ENCODE measurements at regions not wholly inside any gene's neighbourhood (a gene's known extent, or its start where the extent isn't known, plus 50 kb on each side); places are given as distances from the start of the nearest gene placed in this dataset.
"Not testable (repeated sequence)": the region's sequence is repeated elsewhere in the genome, so short reads cannot be mapped to it uniquely, and the experiment has no call there.

DNA sequence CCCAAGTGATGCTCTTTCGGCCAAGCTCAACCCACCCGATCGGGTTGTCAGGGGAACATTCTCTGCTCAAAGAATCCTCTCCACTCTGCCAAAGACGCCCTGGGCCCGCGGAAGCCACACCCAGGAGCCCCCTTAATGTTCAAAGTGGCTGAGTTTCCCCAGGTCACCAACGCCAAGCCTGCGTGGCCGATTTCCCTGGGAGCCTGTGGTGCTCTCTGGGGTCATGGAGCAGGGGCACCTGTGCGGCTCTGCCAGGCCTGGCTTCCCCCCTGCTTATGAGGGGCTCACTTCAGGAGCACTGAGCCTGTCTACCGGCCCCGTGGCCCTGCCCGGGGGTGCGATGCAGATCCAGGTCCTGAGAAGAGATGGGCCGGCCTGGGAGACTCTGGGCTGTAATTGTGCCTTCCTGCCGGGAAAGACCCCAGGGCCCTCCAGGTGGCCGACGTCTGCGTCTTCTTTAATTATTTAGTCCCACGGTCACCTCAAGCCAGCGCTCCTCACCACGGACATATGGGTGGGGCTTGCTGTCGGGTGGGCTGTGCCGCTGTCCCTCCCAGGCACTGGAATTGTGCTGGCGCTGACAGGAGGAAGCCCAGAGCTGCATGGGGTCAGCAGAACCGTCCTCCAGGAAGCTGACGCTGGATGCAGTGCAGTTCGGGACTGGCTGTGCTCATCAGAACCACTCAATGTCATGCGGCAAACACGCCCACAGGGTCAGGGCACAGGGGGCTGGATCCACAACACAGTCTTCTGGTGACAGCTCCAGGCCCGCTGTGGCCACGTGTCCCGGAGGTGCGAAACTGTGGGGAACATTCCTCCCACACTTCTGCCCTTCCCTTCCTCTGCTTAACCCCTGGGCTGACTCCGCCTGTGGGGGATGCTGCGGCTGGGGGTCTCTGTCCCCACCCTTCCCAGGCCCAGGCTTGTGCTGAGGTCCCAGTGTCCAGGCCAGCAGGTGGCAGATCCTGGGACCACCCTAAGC, 267.6 kb upstream of the SFSWAP start:
- no peak for DNase-seq

DNA sequence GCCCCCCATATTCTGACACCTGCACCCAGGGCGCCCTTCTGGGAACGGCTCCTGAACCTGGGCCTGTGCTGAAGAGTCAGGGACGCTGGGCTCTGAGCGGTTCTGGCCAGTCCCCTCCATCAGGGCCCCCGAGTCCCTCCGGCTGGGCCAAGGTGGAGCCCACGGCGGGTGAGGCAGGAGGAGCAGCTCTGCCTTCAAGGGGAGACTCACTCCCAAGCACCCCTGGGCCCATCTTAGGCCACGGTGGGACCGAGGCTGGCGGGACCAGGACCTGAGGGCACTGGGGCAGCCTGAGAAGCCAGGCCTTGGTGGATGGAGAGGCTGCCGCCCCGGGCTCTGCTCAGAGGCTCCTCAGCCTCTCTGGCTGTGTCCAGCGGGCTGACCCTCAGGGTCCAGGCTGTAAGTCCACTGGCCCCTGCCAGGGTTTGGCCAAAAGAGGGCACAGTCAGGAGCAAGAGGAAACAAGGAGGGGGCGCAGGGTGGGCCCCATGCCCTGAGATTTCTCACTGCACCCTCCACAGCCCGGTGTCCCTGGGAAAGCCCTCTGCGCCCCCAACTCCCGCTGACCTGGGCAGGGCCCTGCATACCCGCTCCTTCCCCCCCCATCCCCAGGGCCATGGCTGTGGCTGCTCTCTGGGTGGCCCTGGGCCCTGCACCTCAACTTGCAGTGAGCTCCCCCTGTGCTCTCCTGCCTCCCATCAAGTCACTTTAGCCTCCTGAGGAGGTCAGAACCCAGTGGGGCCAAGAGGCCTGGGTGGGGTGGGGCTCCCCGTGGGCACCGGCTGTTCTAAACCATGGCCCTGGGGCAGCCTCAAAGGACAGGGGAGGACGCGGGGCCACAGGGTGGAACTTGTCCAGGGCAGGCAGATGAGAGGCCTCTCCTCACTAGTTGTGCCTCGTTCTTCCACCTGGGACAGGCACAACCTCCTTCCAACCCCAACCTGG, 266.4 kb upstream of the SFSWAP start:
- no peak for DNase-seq

DNA sequence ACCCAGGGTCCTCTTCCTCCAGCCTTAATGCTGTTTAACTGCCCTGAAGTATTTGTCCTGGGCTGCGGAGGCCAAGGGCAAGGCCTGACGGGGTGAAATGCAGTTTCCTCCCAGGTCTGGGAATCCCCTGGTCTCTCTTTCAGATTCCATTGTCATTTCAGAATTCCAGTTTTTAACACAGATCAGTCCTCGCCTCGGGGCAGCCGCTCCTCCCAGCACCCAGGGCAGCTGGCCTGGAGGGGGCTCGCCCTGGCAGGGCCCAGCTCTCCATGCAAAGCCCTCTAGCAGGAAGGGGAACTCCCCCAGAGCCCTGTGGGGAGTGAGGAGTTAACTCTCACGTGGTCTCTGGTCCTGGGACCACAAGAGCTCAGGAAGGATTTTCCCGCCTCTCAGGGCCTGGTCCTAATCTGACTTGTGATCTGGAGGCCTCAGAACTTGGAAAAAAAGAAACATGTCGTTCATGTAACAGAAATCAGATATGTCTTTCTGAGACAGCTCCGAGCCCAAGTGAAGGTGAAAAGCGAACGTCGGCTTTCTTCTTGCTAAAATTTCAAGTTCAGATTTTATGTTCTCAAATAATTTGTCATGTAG, 265.6 kb upstream of the SFSWAP start:
- no peak for DNase-seq

DNA sequence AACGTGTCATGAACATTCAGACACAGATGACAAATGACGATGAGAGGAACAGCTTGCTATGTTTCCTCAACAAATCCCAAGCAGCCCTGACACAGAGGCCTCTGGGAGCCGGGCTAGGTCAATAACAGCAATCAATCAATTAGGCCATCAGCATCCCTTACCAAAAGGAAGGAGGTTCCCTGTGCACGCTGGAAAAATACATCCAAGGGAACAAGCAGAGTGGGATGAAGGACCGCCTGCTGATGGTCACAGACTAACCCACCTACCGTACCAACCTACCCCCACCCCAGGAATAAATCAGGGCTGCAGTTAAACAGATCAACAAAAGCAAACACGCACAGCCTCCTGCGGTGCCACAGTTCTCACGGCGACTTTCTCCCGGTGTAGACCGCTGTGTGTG, 265.1 kb upstream of the SFSWAP start:
- DNase-seq, result no peak

DNA sequence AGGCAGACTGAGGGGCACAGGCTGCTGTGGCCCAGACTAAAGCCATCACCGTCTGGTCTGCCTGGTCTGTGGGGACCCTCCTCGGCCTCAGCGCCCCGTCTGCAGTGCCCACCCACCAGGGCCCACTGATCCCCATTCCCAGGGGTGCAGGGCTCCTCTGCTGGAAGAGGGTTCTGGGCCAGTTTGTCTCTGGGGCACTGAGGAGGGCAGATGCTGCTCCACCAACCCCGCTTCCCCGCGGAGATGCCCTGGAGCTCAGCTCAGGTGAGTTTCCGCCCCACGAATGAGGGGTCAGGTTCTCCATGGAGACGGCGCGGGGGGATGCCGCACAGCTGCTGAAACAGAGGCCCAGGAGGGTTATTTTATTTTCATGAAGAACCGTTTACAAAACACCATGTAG, 263.3 kb upstream of the SFSWAP start:
- DNase-seq, result not testable (repeated sequence)

DNA sequence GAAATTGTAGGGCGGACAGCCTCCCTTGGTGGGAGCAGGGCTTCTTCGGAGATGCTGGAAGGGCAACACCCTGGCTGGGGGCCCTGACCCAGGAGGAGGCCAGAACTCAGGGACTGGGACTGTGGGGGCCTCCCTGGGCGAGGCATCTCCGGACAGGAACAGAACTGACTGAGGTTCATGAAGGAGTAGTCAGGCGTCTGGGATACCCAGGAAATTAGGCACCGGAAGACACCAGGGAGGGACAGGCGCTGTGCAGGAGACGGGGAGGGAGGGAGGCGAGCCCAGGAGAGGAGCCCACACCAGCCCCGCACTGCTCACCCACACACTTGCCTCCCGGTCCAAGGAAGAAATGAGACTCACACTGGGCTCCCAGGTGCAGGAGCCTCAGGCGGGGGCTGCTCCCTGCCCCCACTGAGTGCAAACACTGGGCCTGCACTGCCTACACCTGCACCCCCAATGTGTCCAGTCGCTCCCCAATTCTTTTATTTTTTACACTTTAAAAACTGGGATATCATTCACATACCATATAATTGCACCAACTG, 262.6 kb upstream of the SFSWAP start:
- DNase-seq, result no peak

DNA sequence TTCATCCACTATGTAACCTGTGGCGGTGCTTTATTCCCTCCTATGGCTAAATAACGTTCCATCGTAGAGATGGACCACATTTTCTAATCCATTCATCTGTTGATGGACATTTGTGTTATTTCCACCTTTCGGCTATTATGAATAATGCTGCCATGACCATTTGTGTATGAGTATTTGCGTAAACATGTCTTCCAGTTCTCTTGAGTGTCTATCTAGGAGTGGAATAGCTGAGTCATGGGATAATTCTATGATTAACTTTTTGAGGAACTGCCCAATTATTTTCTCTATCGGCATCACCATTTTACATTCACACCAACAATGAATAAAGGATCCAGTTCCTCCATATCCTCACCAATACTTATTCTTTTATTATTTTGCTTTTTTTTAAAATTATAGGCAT, 261.9 kb upstream of the SFSWAP start:
- DNase-seq, result no peak

DNA sequence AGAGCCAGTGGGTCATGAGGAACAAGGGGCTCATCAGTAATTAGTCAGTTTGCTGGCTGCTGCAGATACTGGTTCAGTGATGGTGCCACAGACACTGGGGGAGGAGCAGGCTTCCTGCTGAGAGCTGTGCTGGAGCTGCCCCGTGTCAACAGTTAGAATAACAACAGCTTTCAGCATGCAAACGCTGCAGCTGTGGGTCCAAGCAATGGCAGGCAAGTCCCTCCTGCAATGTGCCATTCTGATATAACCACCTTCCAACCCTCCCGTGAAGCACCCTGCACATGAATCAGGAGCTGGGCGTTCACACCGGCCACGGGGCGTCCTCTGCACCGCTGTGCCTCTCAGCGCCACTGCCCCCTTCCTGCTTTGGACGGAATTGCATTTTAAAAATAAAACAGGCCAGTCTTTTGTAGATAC, 258.4 kb upstream of the SFSWAP start:
- DNase-seq, result no peak

DNA sequence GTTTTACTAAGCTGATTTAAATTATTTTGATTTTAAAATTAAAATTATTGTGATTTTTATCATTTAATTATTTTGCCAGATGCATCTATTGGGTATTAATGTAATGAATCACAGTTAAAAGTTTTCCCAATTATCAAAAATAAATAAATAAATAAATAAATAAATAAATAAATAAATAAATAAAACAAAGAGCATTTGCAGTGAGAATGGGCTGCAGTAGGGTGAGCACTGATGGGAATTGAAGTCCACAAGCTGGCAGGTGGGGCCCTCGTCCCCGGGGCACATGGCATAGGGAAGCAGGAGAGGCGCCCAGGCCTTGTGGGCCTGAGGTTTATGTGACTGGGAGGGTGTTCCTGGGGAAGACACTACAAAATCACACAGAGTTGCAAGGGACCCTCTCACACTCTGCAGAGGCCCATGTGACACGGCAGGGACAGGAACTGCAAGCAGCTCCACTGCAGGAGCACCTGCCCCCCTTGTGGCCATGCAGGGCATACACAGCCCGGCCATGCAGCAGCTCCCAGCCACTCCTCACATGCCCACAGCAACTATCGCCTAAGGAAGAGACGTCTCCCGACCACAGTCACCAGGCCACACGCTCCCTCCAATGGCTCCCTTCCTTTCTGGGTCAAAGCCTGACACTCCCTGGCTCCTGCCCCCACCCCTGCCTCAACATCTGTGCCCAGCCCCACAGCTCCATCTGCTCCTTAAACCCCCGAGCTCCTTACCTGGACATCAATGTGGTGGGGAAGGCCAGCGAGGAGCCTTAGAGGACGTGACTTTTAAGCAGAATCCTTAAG, 256.3 kb upstream of the SFSWAP start:
- peak; percentile 32 for DNase-seq

DNA sequence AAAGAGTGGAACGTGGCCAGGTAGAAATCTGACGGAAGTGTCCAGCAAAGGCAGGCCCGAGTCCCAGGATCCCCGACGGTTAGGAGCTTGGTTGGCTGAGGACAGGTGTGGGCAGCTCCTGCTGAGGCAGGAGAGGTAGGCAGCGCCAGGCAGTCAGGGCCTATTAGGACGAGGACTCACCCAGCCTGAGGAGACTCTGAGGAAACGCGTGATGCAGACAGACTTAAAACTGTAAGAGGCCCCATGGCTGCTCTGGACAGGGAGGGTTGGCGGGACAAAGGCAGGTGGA, 255.7 kb upstream of the SFSWAP start:
- no peak for DNase-seq

DNA sequence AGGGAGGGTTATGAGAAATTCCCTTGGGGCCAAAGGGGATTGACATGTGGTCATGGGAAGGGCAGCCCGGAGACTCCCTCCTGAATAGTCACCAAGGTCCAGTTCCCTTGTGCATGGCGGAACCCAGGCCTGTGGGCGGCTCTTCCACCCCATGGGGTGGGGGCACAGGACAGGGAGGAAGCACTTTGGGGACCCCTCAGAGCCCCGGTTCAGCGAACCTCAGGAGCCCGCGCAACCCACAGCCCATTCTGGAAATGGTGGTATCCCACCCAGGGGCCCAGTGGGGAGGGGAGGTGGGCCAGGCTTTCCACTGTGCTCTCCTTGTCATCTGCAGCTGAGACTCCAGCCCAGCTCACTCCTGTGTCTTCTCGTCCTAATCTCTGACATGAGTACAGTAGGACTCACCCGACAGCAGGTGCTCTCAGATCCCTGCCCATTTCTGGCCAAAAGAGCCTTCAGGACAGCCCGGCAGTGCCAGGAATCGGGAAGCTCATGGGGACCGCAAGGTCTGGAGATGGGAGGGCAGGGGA, 255.2 kb upstream of the SFSWAP start:
- no peak for DNase-seq

DNA sequence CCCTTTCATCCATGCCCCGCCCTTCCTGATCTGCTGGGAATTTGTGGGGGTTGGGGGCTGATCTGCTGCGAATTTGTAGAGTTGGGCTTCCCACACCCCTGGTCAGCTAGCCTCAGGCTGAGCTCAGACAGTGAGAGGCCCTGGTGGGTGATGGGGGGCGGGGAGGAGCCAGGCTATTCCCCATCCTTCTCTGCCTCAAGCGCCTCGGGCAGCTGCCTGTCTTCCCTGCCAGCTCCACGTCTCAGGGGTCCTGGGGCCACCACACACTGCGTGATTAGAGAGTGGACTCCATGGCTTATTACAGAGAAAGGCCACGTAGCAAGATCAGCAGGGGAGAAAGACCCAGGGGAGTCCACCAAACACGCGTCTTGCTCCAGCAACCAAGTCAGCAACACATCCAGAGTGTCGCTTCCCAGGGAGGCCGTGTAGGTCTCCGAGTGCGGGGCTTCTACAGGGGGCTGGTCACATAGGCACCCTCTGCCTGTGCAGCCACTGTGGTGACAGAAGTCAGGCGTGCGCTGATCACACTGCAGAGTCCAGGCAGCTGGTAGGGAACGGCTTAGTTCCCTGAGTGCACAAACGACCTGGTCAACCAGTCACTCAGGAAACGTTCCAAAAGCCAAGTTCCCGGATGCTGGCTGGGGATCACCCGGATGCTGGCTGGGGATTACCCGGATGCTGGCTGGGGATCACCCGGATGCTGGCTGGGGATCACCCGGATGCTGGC, 254.4 kb upstream of the SFSWAP start:
- no peak for DNase-seq

DNA sequence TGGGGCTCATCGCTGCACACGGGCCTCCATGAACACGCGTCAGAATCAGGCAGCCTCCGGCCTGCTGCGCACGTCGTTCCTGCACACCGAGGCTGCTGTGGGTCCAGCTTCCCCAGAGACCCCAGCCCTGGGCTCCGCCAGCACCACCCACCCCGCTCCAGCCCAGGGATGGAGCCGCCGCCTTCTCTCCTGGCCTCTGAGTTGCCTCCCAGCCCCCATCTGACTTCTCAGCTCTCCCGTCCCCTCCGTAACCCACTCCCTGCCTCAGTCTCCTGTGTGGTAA, 253.9 kb upstream of the SFSWAP start:
- DNase-seq, result no peak

DNA sequence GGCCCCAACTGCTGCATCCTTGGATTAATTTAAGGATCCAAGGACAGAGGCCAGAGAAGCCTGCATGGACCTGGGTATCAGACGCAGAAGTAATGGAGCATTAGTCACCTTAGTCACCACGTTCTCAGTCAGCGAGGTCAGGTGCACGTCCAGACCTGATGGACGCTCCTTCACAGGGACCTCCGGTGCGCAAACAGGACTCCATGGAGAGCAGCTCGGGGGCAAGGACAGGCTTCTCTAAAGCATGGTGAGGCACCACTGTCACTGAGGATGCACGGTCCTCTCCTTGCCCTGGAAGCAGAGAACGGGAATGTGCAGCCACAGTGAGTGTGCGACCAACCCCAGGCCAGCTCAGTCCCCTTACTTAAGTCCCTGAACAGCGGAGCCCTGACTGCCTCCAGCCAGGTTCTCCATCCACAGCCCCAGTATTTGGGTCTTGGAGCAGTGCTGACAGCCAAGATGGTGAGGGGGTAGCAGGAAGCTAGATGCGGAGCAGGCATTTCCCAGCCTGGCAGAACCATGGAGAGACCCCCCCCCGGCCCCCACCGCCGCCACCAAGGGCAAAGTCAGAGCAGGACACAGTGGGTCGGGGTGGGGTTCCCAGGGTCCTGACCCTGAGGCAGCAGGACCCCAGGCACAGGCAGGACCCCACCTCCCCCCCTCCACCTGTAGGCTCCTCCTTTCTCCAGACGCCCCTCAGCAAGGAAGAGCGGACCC, 253.4 kb upstream of the SFSWAP start:
- no peak for DNase-seq

DNA sequence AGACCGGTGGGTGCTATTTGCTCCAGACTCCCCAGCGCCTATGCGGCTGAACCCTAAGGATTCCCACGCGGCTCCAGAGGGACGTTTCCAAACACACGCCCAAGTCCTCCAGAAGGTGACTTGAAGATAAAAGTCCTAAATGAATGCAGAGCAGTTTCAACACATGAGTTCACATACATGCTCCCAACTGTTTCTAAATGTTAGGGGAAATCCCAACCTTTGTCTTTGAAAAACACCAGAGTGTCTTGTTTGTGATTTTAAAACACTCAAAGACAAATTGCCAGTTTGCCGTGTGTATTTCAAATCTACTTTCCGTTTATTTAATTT, 252.9 kb upstream of the SFSWAP start:
- DNase-seq, result no peak

DNA sequence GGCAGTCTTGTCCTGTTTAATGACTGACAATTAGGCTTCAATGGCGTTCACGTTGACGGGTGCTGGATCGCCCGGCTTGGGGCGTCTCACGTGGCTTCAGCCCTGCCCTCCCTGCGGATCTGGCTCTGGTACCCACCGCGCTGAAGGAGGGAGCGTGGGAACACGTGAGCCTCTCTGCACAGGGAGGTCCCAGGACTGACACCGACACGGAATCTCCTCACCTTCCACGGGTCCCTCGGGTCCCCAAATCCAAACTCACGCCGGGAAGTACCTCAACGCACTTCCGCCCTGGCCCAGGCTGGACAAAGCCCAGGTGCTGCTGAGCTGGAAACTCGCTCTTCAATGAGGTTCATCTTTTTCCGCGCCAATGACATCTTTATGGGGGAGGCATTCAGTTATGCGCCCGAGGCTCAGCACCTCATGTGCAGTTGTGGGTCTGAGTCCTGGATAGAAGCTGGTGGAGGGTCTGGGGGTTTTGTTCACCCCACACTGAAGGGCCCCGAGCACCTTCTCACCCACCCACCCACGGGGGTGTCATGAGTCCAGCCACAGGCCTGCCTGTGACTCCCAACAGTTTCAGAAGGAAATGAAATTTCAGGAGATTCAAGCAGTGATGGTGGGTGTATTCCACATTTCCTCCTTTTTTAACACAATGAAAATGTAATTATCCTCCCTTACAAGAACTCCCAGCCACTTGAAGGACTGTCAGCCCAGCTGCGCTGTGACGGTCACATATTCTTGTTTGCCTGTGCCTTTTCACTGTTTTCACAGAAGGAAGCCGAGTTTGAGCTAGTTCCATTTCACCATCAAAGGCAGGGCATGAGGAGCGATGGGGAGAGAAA, 251.7 kb upstream of the SFSWAP start:
- DNase-seq, result no peak

DNA sequence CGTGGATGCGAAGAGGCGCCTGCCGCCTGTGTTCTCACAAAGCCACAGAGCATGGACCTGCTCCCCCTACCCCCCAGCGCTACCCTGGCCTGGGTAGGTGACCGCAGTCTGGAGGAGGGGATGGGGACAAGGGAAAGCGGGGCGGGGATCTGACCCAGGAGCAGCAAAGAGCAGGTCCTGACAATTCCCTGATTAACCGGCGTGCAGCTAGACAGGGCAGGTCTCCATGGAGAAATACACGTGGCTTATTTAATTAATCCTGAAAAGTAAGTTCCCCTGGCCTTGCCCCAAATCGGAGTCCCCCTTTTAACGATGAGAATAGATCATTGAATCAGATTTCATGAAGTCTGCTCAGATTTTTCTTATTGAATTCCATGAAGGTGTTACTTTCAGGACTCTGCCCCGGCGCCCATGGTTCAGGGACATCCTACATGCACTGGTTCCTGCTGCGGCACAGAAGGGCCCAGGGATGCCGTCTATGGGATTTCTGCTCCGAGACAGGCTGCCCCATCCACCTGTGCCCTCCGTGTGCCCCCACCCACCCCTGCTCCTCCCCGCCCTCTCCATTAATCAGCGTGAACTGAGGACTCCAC, 251.0 kb upstream of the SFSWAP start:
- no peak for DNase-seq

DNA sequence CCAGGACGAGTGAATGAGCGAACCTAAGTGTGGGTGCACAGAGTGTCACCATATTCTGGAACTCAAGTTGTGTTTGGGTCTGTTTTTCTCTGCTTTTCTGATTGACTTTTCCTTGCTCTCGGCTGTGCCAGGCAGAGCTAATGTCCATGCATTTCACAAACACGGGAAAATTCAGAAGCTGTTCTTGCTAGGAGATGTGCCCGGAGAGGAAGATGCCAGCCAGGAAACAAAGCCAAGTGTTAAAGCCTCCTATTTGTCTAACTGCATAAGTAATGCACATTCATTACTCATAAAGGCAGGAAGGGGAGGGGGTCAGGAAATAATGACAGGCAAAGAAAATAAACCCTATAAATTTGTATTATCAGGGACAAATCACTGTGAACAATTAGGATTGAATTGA, 250.4 kb upstream of the SFSWAP start:
- no peak for DNase-seq

DNA sequence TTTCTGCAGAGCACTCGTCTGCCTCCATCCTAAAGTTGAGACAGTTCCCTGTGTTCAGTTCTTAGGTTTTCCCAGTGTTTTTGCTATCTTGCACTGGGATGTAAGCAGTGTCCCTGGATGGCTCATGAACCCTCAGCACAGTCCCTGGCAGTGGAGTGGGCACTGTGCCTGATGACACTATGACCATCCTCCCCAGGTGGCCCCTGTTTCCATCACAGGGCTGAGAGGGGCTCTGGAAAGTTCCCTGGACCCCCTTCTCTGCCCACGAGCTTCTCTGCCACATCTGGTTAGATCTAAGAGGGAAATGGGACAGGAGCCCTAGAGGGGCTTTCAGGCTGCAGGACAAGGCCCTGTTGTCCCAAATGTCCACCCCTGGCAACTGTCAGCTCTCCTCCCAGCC, 249.8 kb upstream of the SFSWAP start:
- no peak for DNase-seq

DNA sequence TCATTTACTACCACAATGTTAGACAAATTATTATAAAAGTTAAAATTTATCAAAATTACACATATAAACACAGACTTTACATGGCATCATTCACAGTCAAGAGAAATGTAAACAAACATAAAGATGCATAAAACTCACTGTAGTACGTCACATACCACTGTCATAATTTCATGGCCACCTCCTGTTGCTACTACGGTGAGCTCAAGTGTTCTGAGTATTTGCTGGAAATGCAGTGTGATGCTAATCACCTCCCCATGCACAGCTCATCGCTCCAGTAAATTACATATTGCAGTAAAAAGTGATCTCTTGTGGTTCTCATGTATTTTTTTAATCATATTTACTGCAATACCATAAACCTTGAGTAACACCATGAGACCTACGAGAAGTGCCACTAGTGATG, 247.7 kb upstream of the SFSWAP start:
- DNase-seq, result no peak
